Mononuclear cell (primary cell): ENCODE measurements at regions not wholly inside any gene's neighbourhood (a gene's known extent, or its start where the extent isn't known, plus 50 kb on each side); places are given as distances from the start of the nearest gene placed in this dataset.

Source experiments
- H3K27me3 ChIP-seq: 2 replicates; pipeline ENCODE4 v1.6.0; 2011; ENCODE audit warnings: low read length, control low read depth; ENCODE audit not compliant: insufficient read depth
- H3K4me1 ChIP-seq: 2 replicates; pipeline ENCODE4 v1.5.1; 2011; ENCODE audit warnings: mild to moderate bottlenecking, low read length, control low read depth; ENCODE audit not compliant: insufficient read depth
- H3K4me3 ChIP-seq: 2 replicates; pipeline ENCODE4 v1.5.1; 2011; ENCODE audit warnings: mild to moderate bottlenecking, low read length, moderate library complexity
- H3K9me3 ChIP-seq: 2 replicates; pipeline ENCODE4 v1.5.1; 2011; ENCODE audit warnings: low read depth, mild to moderate bottlenecking, control low read depth, low read length

GRCh38 chr15:96390986-96391385 is 60.5 kb downstream of the NR2F2 start:
- H3K4me1 ChIP-seq = no peaks in the 10 kb centered on the region
- no peaks in the 10 kb centered on the region for H3K27me3 ChIP-seq
- no peaks in the 10 kb centered on the region for H3K9me3 ChIP-seq
- no peak overlapping the region for H3K4me3 ChIP-seq

DNA sequence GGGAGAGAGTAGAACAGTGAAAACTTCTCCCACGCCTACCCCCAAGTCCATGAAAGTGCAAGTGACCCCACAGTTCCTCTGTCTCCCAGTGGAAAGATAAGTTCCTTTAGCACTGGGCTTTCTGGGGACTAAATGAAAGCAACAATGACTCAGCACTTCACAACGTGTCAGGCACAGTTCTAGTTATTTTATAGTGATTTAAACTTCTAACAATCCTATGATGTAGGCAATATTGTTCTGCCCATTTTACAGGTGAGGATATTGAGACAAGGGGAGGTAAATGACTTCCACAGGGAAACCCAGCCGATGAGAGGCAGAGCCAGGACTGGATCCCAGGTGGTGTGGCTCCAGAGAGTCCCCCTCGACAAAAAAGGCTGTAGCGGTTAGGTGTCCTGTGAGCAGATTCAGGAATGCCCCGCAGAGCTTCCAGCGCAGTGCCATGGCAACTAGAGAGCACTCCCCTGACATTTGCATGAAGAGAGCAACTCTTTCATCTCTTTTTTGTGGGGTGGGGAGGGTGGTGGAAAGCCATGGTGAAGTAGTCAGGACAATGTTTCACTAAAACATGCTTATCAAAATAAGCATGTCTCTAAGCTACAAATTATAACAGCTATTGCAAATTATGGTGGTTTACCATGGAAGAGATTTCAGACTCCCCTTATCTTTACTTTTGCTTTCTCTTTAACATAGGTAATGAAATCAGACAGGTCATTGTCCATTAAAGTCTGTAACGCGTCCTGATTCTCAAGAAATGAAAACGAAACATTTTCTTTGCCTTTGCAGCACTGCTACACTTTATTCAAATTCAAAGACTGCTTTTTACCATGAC is 62.1 kb downstream of the NR2F2 start:
- no peaks in the 10 kb centered on the region for H3K9me3 ChIP-seq
- H3K27me3 ChIP-seq = no peaks in the 10 kb centered on the region
- H3K4me3 ChIP-seq = no peak overlapping the region
- no peaks in the 10 kb centered on the region for H3K4me1 ChIP-seq

GRCh38 chr15:96393209-96393513 is 62.7 kb downstream of the NR2F2 start:
- Histone ChIP-seq H3K4me1 (no peaks in the 10 kb centered on the region), H3K4me3 (no peak overlapping the region), H3K27me3 (no peaks in the 10 kb centered on the region), H3K9me3 (no peaks in the 10 kb centered on the region)

DNA sequence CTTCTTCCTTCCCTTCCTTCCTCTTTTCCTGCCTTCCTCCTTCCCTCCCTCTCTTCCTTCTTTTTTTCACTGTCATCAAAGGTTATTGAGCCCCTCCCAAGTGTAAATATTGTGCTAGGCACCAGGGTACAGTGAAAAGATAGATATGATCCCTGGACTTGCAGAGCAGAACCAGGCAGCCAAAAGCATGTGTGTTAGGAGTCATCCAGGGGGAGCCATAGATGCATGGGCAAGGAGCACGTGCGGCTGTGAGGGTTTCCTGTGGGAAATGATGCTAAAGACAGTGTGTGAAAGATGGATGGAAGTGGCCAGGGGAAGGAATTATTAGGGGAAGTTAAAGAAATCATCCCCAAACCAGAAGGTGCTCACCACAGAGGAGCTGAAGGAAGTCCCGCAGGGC is 65.2 kb downstream of the NR2F2 start:
- no peaks in the 10 kb centered on the region for H3K4me1 ChIP-seq
- no peaks in the 10 kb centered on the region for H3K27me3 ChIP-seq
- H3K9me3 ChIP-seq = no peaks in the 10 kb centered on the region
- no peak overlapping the region for H3K4me3 ChIP-seq

- Histone ChIP-seq H3K27me3 (no peaks in the 10 kb centered on the region), H3K4me3 (no peak overlapping the region), H3K9me3 (no peaks in the 10 kb centered on the region)
Measured at GRCh38 chr15:96398776-96399175, 68.3 kb downstream of the NR2F2 start.

DNA sequence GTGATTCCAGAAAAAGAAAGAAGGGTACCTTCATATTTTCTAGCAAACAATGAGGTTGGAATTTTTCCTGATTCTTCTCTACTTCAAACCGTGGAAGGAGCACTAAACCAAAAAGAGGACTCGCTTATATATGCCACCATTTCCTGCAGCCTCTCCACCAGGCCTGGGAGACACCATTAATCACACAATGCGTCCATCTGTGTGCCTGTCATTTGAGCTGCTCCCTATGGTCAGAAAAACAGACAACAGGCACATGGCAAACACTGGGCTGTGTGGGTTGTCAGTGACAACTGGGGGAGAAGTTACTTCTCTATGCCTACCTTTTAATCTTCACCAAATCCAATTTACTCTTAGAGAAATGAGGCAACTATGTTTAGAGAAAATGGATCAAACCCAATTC is 71.9 kb downstream of the NR2F2 start:
- no peaks in the 10 kb centered on the region for H3K9me3 ChIP-seq
- H3K27me3 ChIP-seq = peaks cover 21% of the 10 kb centered on the region
- H3K4me1 ChIP-seq = no peaks in the 10 kb centered on the region
- H3K4me3 ChIP-seq = no peak overlapping the region

More at GRCh38 chr15:96398776-96399175, 68.3 kb downstream of the NR2F2 start:
- no peaks in the 10 kb centered on the region for H3K4me1 ChIP-seq

GRCh38 chr15:96403071-96403470 is 72.6 kb downstream of the NR2F2 start:
- no peak overlapping the region for H3K4me3 ChIP-seq
- no peaks in the 10 kb centered on the region for H3K9me3 ChIP-seq
- peaks cover 27% of the 10 kb centered on the region for H3K27me3 ChIP-seq
- H3K4me1 ChIP-seq = no peaks in the 10 kb centered on the region

- peaks cover 35% of the 10 kb centered on the region for H3K27me3 ChIP-seq
- H3K4me1 ChIP-seq = no peaks in the 10 kb centered on the region
- H3K9me3 ChIP-seq = no peaks in the 10 kb centered on the region
- H3K4me3 ChIP-seq = no peak overlapping the region
Measured at GRCh38 chr15:96403932-96404331, 73.4 kb downstream of the NR2F2 start.

- H3K4me1 ChIP-seq = no peaks in the 10 kb centered on the region
- no peaks in the 10 kb centered on the region for H3K9me3 ChIP-seq
- no peak overlapping the region for H3K4me3 ChIP-seq
- peaks cover 41% of the 10 kb centered on the region for H3K27me3 ChIP-seq
Measured at GRCh38 chr15:96404560-96404959, 74.1 kb downstream of the NR2F2 start.

GRCh38 chr15:96406291-96406690 is 75.8 kb downstream of the NR2F2 start:
- Histone ChIP-seq H3K4me3 (no peak overlapping the region), H3K27me3 (peaks cover 58% of the 10 kb centered on the region), H3K4me1 (no peaks in the 10 kb centered on the region), H3K9me3 (no peaks in the 10 kb centered on the region)

- no peaks in the 10 kb centered on the region for H3K4me1 ChIP-seq
- H3K27me3 ChIP-seq = peaks cover 63% of the 10 kb centered on the region
- no peak overlapping the region for H3K4me3 ChIP-seq
- H3K9me3 ChIP-seq = no peaks in the 10 kb centered on the region
Measured at GRCh38 chr15:96406701-96407100, 76.2 kb downstream of the NR2F2 start.

DNA sequence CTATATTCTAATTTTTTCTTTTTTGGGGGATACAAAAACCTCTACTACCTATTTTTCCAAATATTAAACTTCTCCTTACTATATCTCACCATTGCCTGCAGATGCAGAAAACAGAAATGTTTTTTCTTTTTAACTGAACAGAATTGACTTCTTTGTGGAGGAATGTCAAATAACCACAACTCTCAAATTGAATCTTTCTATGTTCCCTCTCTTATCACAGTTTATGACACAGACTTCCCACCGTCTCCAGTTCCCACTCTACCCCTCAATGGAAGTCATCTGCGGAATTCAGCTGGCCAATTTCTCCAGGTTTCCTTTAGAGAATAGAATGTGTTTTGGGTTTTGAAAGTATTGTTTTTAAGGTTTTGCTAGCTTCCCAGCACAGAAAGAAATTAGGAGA is 77.0 kb downstream of the NR2F2 start:
- H3K9me3 ChIP-seq = no peaks in the 10 kb centered on the region
- no peak overlapping the region for H3K4me3 ChIP-seq
- no peaks in the 10 kb centered on the region for H3K4me1 ChIP-seq
- peaks cover 70% of the 10 kb centered on the region for H3K27me3 ChIP-seq

DNA sequence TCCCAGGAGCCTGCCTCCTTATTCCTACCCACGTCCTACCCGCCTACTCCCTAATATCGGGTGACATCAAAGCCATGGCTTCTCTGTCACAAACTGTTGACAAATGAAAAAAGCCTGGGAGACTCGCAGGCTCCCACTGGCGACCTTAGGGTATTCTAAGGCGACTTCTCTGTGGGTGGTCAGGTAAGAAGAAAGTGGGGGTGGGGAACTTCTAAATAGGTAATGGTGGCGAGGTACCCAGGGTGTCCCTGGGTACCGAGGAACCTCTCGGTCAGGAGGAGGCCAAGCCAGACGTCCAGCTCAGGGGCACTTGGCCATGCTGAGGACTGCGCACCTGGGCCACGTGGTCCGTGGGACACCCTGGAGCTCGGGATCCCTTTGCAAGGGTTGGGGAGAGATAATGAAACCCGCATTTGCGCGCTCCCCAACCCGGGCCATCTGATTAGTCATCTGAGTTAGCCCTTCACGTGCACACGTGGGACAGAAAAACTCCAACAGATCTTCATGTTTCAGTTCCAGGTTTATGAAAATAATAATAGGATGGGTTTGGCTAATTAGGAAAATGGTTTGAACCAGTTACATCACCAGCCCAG is 78.2 kb downstream of the NR2F2 start:
- Histone ChIP-seq H3K9me3 (no peaks in the 10 kb centered on the region), H3K4me1 (no peaks in the 10 kb centered on the region), H3K27me3 (peaks cover 82% of the 10 kb centered on the region), H3K4me3 (no peak overlapping the region)

DNA sequence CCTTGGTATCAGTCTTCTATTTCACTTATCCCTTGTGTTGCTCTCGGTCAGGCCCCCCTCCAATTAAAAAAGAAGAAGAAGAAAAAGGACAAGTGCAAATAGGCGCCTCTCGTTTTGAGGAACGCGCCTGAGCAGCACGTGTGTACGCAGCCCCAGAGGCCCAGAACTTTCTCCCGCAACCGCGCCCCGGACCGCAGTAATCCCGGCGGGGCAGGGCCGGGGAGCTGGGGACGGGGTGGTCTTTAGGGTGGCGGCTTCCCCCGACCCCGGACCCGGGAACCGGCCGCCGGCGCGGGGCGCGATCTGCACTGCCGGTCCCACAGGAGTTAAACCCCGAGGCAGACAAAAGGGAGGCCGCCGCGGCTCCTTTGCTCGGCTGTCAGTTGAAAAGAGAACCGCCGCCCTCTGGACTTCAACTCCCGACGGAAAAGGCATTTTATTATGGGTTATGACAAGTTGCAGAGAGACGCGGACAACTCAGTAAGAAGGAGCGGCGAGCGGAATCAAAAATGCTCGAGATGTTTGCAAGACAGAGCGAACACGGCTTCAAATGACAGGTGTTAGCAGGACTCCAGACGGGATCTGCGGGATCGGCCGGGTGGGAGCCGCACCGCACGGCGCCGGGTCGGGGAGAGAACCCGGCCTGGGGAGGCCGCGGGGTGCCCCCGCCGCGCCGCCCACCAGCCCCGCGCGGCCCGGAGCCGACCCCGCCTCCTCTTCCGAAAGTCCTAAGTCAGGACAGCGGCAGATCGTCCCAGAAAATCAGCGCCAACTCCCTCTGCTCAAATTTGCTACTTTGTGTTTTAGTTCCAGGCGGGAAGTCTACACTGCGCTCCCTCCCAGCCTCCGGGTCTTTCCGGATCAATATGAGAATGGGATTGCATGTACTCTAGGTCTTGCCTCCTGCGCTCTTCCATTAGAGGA is 79.0 kb downstream of the NR2F2 start:
- Histone ChIP-seq H3K27me3 (peaks cover 88% of the 10 kb centered on the region), H3K4me1 (no peaks in the 10 kb centered on the region), H3K4me3 (no peak overlapping the region), H3K9me3 (no peaks in the 10 kb centered on the region)
